PC-3 (cell line): ENCODE measurements at regions not wholly inside any gene's neighbourhood (a gene's known extent, or its start where the extent isn't known, plus 50 kb on each side); places are given as distances from the start of the nearest gene placed in this dataset.

Source experiments
- ATAC-seq: fragments of 200-7000 bp; cut with Tn5 transposase; 2 replicates; pipeline ENCODE4 v1.9.1; 2020; ENCODE audit warnings: mild to moderate bottlenecking, moderate library complexity
- BruUV-seq: library from RNA; stranded (reverse); fragments of 400-500 nt; replicated peaks from 2 replicates; lab custom pipeline; 2021; lab: Mats Ljungman, UMichigan
- CTCF ChIA-PET: fragments of 300-600 bp; sonication (Branson Sonifier 250); formaldehyde crosslinking; loops from one replicate; lab custom pipeline; 2022; ENCODE audit warnings: antibody characterized with exemption; lab: Charles Lee
- POLR2A ChIA-PET: fragments of 300-600 bp; sonication (Branson Sonifier 250); formaldehyde crosslinking; loops from one replicate; lab custom pipeline; 2022; ENCODE audit warnings: antibody characterized with exemption; ENCODE audit not compliant: unreplicated experiment; lab: Charles Lee
- DNase-seq: peaks from one replicate; pipeline ENCODE4 v3.0.0-alpha.2; 2015
- H2AFZ ChIP-seq: fragments of 300-600 bp; sonication (generic); 2 replicates; pipeline ENCODE4 v1.6.0; 2016; ENCODE audit warnings: antibody characterized with exemption, low read length
- H3F3A ChIP-seq: fragments of 300-600 bp; sonication (generic); one replicate; pipeline ENCODE4 v1.6.0; 2017; ENCODE audit warnings: antibody characterized with exemption, low read length, control low read depth, mild to moderate bottlenecking; ENCODE audit not compliant: unreplicated experiment
- H3K27ac ChIP-seq: fragments of 300-600 bp; sonication (generic); 2 replicates; pipeline ENCODE4 v1.5.1; 2016; ENCODE audit warnings: mild to moderate bottlenecking, low read length
- H3K27me3 ChIP-seq: fragments of 300-600 bp; sonication (generic); 2 replicates; pipeline ENCODE4 v1.6.1; 2016; ENCODE audit warnings: low read length, mixed read lengths
- H3K36me3 ChIP-seq: fragments of 300-600 bp; sonication (generic); 2 replicates; pipeline ENCODE4 v1.6.1; 2016; ENCODE audit warnings: low read depth, mixed run types, low read length, mixed read lengths
- H3K4me1 ChIP-seq: fragments of 300-600 bp; sonication (generic); 2 replicates; pipeline ENCODE4 v1.5.1; 2016; ENCODE audit warnings: low read length; ENCODE audit not compliant: insufficient read depth
- H3K4me2 ChIP-seq: fragments of 300-600 bp; sonication (generic); 2 replicates; pipeline ENCODE4 v1.6.0; 2016; ENCODE audit warnings: low read length
- H3K4me3 ChIP-seq: fragments of 300-600 bp; sonication (generic); 2 replicates; pipeline ENCODE4 v1.5.1; 2016; ENCODE audit warnings: mild to moderate bottlenecking, low read length, mixed read lengths
- H3K79me2 ChIP-seq: fragments of 300-600 bp; sonication (generic); 2 replicates; pipeline ENCODE4 v1.6.1; 2017; ENCODE audit warnings: low read length, mixed read lengths
- H3K9ac ChIP-seq: fragments of 300-600 bp; sonication (generic); 2 replicates; pipeline ENCODE4 v1.6.0; 2016; ENCODE audit warnings: mild to moderate bottlenecking, low read length
- H3K9me2 ChIP-seq: fragments of 300-600 bp; sonication (generic); replicated peaks from 2 replicates; pipeline ENCODE4 v1.6.1; 2016; ENCODE audit warnings: mixed run types, low read length, mixed read lengths
- H3K9me3 ChIP-seq: fragments of 300-600 bp; sonication (generic); 2 replicates; pipeline ENCODE4 v1.6.1; 2016; ENCODE audit warnings: low read length, mixed read lengths
- H4K20me1 ChIP-seq: fragments of 300-600 bp; sonication (generic); 2 replicates; pipeline ENCODE4 v1.6.1; 2016; ENCODE audit warnings: low read length, mixed read lengths
- EZH2 ChIP-seq: fragments of 300-600 bp; sonication (generic); IDR thresholded peaks from one replicate; pipeline ENCODE4 v1.6.1; 2017; ENCODE audit warnings: antibody characterized with exemption, mild to moderate bottlenecking, low read length; ENCODE audit not compliant: unreplicated experiment
- EZH2phosphoT487 ChIP-seq: fragments of 300-600 bp; sonication (generic); IDR thresholded peaks from 2 replicates; pipeline ENCODE4 v1.6.1; 2018; ENCODE audit warnings: mild to moderate bottlenecking, antibody characterized with exemption, low read length, borderline replicate concordance
- intact Hi-C: fragments of 100-400 bp; cut with micrococcal nuclease; formaldehyde crosslinking; loops from 2 replicates; pipeline ENCODE4 v1.9.0; 2023
- TF ChIP-seq, protein P1 (sequence below): fragments of 300-600 bp; sonication (generic); conservative IDR thresholded peaks from 2 replicates; pipeline ENCODE4 v1.5.1; 2017; ENCODE audit warnings: antibody characterized with exemption, low read depth, mild to moderate bottlenecking, low read length

DNA sequence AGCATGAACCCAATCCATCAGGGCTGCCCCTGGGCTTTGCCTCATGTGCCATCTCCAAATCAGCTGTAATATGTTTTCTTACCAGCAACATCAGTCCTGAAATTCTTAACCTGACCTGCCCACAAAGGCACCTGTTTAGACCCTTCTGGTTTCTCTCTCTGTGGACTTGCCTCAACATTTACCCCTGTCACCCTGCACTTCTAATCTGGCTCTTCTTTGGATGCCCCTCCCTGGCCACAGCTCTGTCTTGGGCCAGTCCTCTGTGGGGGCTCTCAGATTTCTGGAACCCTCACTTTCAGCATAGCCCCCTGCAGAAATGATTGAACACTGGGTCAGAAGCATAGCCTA, 168.7 kb upstream of the STAC start:
- no TSS peak for BruUV-seq
- H2AFZ ChIP-seq: no peak overlapping the region
- ChIA-PET POLR2A (no interaction called here), CTCF (no interaction called here)
- no peak overlapping the region for H3K4me2 ChIP-seq
- H3K79me2 ChIP-seq: no peaks in the 10 kb centered on the region
- peaks cover 11% of the 10 kb centered on the region for H3K4me1 ChIP-seq
- ATAC-seq (no peak), DNase-seq (no peak)
- no peaks in the 10 kb centered on the region for H3K36me3 ChIP-seq
- H3K27ac ChIP-seq: no peak overlapping the region
- no peaks in the 10 kb centered on the region for H3K9me2 ChIP-seq
- TF ChIP-seq, protein P1, sequence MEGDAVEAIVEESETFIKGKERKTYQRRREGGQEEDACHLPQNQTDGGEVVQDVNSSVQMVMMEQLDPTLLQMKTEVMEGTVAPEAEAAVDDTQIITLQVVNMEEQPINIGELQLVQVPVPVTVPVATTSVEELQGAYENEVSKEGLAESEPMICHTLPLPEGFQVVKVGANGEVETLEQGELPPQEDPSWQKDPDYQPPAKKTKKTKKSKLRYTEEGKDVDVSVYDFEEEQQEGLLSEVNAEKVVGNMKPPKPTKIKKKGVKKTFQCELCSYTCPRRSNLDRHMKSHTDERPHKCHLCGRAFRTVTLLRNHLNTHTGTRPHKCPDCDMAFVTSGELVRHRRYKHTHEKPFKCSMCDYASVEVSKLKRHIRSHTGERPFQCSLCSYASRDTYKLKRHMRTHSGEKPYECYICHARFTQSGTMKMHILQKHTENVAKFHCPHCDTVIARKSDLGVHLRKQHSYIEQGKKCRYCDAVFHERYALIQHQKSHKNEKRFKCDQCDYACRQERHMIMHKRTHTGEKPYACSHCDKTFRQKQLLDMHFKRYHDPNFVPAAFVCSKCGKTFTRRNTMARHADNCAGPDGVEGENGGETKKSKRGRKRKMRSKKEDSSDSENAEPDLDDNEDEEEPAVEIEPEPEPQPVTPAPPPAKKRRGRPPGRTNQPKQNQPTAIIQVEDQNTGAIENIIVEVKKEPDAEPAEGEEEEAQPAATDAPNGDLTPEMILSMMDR: no peak
- TF ChIP-seq EZH2 (no peak), EZH2phosphoT487 (no peak)
- no peaks in the 10 kb centered on the region for H4K20me1 ChIP-seq
- no peak overlapping the region for H3K9ac ChIP-seq
- H3K4me3 ChIP-seq: no peak overlapping the region
- no peaks in the 10 kb centered on the region for H3F3A ChIP-seq
- no peaks in the 10 kb centered on the region for H3K9me3 ChIP-seq
- intact Hi-C loops: loop anchor here (5.0 to 10.0 kb wide), 4 partner anchors 84 to 493 kb away; no protein-coding TSS in a partner anchor
- no peaks in the 10 kb centered on the region for H3K27me3 ChIP-seq

DNA sequence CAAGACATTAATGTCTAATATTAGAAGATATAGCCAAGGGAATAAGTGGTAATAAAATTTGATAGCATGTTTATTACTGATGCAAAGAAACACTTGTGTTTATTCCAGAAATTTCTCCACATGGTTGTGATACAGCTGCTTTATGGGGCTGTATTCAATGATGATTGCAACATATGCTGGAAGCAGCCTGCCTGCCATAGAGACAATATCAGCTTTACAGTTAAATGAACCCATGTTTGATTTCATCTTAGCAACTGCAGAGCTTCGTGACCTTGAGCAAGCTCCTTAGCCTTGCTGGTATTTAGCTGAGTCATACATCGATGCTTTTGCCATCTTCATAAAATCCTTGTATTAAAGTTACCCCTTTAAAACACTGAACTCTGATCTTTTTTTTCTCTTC, 168.1 kb upstream of the STAC start:
- intact Hi-C loops: loop anchor here (5.0 to 10.0 kb wide), 4 partner anchors 85 to 493 kb away; no protein-coding TSS in a partner anchor
- Histone ChIP-seq H3K79me2 (no peaks in the 10 kb centered on the region), H3K4me3 (no peak overlapping the region), H3K9me3 (no peaks in the 10 kb centered on the region), H3K36me3 (no peaks in the 10 kb centered on the region), H3K9me2 (no peaks in the 10 kb centered on the region), H3K27ac (no peak overlapping the region), H3K4me1 (peaks cover 11% of the 10 kb centered on the region), H3K27me3 (no peaks in the 10 kb centered on the region), H3K9ac (no peak overlapping the region), H4K20me1 (no peaks in the 10 kb centered on the region), H3K4me2 (no peak overlapping the region), H2AFZ (no peak overlapping the region), H3F3A (no peaks in the 10 kb centered on the region)
- TF ChIP-seq EZH2: no peak
- TF ChIP-seq, protein P1: no peak
- no peak for TF ChIP-seq EZH2phosphoT487
- DNase-seq: peak; percentile 33
- peak; percentile 52 for ATAC-seq
- ChIA-PET POLR2A (interaction anchor here (0.6 kb wide), 2 partner anchors 49 to 147 kb away, joined by 3 to 7 read pairs; no protein-coding TSS in a partner anchor), CTCF (no interaction called here)
- BruUV-seq: no TSS peak

DNA sequence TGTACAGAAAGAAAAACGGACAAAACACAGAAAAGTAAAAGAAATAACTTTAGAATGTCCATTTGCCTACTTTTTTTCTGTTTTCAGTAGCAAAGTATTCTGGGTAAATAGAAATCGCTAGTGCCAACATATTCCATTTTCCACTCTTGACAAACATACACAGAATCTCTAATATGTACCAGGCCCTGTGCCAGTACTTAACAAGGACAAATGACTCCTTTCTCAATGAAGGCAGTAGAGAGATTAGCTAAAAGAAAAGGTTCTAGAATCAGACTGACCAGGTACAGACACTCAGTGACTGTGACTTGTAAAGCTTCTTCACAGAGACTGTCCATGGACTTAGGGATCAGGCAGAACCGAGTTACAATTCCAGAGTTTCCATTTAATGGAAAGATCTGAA, 165.8 kb upstream of the STAC start:
- no peak overlapping the region for H3K4me2 ChIP-seq
- no peaks in the 10 kb centered on the region for H3K9me3 ChIP-seq
- no TSS peak for BruUV-seq
- no peak overlapping the region for H3K27ac ChIP-seq
- H3K79me2 ChIP-seq: no peaks in the 10 kb centered on the region
- DNase-seq: no peak
- no peak for ATAC-seq
- no peaks in the 10 kb centered on the region for H4K20me1 ChIP-seq
- ChIA-PET CTCF (no interaction called here), POLR2A (no interaction called here)
- intact Hi-C loops: loop anchor here (5.0 to 10.0 kb wide), 4 partner anchors 87 to 490 kb away; no protein-coding TSS in a partner anchor
- no peak overlapping the region for H3K4me3 ChIP-seq
- peaks cover 11% of the 10 kb centered on the region for H3K4me1 ChIP-seq
- H3K9me2 ChIP-seq: no peaks in the 10 kb centered on the region
- TF ChIP-seq EZH2phosphoT487 (no peak), EZH2 (no peak)
- TF ChIP-seq, protein P1: no peak
- H3F3A ChIP-seq: no peaks in the 10 kb centered on the region
- no peaks in the 10 kb centered on the region for H3K27me3 ChIP-seq
- no peak overlapping the region for H3K9ac ChIP-seq
- no peaks in the 10 kb centered on the region for H3K36me3 ChIP-seq
- H2AFZ ChIP-seq: no peak overlapping the region; the same call in 1 of the 2 replicates
